HEK293T (cell line): ENCODE measurements at regions not wholly inside any gene's neighbourhood (a gene's known extent, or its start where the extent isn't known, plus 50 kb on each side); places are given as distances from the start of the nearest gene placed in this dataset.
A peak's percentile ranks its signal among the peaks of the same experiment; 100 is the strongest.
"Not testable (repeated sequence)": the region's sequence is repeated elsewhere in the genome, so short reads cannot be mapped to it uniquely, and the experiment has no call there.

Source experiments
- CTCF ChIA-PET: fragments of 350-600 bp; formaldehyde crosslinking; extraction: SDS; loops from one replicate; lab custom pipeline; 2021; ENCODE audit warnings: antibody characterized with exemption, inconsistent platforms; lab: Yijun Ruan, JAX
- POLR2A ChIA-PET: fragments of 350-600 bp; formaldehyde crosslinking; extraction: SDS; loops from one replicate; lab custom pipeline; 2020; ENCODE audit warnings: antibody characterized with exemption, inconsistent platforms; lab: Yijun Ruan, JAX
- DNase-seq: peaks from one replicate; pipeline ENCODE4 v3.0.0; 2012; ENCODE audit warnings: mixed read lengths; ENCODE audit errors: extremely low spot score

GRCh38 chr5:34186865-34187264 is 143.9 kb upstream of the C1QTNF3 start:
- DNase-seq, POLR2A ChIA-PET, CTCF ChIA-PET: not testable (repeated sequence)

GRCh38 chr5:34187441-34187840 is 144.4 kb upstream of the C1QTNF3 start:
- DNase-seq, CTCF ChIA-PET, POLR2A ChIA-PET: not testable (repeated sequence)

DNA sequence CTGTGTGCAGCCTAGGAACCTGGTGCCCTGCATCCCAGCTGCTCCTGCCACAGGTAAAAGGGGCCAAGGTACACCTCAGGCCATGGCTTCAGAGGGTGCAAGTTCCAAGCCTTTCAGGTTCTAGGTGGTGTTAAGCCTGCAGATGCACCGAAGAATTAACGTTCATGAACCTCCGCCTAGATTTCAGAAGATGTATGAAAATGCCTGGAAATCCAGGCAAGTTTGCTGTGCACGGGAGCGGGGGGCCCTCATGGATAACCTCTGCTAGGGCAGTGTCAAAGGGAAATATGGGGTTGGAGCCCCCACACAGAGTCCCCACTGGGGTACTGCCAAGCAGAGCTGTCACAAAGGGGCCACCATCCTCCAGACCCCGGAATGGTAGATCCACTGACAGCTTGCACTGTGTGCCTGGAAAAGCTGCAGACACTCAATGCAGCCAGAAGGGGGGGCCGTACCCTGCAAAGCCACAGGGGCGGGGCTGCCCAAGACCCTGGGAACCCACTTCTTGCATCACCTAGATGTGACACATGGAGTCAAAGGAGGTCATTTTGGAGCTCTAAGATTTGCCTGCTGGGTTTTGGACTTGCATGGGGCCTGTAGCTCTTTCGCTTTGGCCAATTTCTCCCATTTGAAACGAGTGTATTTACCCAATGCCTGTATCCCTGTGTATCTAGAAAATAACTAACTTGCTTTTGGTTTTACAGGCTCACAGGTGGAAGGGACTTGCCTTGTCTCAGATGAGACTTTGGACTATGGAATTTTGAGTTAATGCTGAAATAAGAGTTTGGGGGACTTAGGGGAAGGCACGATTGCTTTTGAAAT is 145.2 kb upstream of the C1QTNF3 start:
- CTCF ChIA-PET, DNase-seq: not testable (repeated sequence)

GRCh38 chr5:34189246-34189645 is 146.2 kb upstream of the C1QTNF3 start:
- POLR2A ChIA-PET, DNase-seq, CTCF ChIA-PET: not testable (repeated sequence)

More for the DNA sequence above, 145.2 kb upstream of the C1QTNF3 start:
- POLR2A ChIA-PET: not testable (repeated sequence)

DNA sequence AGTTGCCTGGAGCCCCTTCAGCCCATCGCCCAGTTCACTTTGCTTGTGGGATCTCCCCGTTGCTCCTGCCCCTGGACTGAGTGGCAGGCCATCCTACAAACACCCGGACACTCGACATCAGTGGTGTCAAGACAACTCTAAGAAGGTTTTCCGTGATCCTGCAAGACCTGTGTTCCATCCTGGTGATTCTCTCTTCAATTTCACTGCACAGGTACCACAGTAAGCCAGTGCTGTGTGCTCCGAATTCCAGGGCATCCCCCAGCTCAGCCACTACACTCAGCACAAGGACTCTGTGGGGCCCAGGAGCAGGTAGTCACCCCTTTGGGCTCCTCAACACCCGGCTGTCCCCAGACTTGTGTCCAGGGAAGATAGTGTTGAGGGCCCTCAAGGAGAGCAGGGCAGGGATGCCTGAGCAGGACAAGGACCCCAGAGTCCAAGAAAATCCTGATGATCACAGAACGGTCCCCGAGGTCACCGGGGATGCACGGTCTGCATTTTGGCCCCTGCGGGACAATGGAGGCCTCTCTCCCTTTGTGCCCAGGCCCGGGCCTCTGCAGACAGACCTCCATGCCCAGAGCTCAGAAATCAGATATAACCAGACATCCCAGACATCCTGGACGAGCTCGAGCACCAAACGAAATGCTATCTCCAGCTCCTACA is 146.9 kb upstream of the C1QTNF3 start:
- CTCF ChIA-PET, POLR2A ChIA-PET: not testable (repeated sequence)
- DNase-seq: peak; percentile 4

DNA sequence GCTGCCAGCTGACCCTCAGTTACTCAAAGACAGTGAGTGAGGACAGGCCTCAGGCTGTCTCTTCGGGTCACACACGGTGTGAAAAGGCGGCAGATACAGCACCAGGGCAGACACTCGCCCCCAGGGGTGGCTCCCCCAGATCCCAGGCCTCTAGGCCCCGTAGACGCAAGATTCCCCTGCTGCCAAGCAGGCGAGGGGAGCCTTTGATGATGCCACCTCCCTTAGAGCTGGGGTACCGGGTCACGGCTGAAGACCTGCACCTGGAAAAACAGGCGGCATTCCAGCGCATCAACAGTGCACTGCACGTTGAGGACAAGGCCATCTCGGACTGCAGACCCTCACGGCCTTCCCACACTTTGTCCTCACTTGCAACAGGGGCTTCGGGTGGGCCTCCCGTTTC is 147.5 kb upstream of the C1QTNF3 start:
- CTCF ChIA-PET, DNase-seq, POLR2A ChIA-PET: not testable (repeated sequence)

DNA sequence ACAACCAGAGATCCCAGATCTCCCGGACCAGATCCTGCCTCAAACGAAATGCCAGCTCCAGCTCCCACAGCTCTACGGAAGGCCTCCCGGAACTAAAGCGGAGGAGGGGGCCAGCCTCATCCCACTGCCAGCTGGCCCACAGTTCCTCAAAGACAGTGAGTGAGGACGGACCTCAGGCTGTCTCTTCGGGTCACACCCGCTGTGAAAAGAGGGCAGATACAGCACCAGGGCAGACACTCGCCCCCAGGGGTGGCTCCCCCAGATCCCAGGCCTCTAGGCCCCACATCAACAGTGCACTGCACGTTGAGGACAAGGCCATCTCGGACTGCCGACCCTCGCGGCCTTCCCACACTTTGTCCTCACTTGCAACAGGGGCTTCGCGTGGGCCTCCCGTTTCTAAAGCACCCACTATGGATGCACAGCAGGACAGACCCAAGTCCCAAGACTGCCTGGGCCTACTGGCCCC is 148.3 kb upstream of the C1QTNF3 start:
- CTCF ChIA-PET, POLR2A ChIA-PET: not testable (repeated sequence)

GRCh38 chr5:34192064-34192922 is 149.3 kb upstream of the C1QTNF3 start:
- DNase-seq: peak; percentile 4
- POLR2A ChIA-PET, CTCF ChIA-PET: not testable (repeated sequence)

More for the DNA sequence above, 148.3 kb upstream of the C1QTNF3 start:
- DNase-seq: not testable (repeated sequence)

DNA sequence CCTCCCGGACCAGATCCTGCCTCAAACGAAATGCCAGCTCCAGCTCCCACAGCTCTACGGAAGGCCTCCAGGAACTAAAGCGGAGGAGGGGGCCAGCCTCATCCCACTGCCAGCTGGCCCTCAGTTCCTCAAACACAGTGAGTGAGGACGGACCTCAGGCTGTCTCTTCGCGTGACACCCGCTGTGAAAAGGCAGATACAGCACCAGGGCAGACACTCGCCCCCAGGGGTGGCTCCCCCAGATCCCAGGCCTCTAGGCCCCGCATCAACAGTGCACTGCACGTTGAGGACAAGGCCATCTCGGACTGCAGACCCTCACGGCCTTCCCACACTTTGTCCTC is 149.9 kb upstream of the C1QTNF3 start:
- DNase-seq, CTCF ChIA-PET, POLR2A ChIA-PET: not testable (repeated sequence)

- POLR2A ChIA-PET, CTCF ChIA-PET, DNase-seq: not testable (repeated sequence)
Measured at GRCh38 chr5:34193297-34193696, 150.3 kb upstream of the C1QTNF3 start.

DNA sequence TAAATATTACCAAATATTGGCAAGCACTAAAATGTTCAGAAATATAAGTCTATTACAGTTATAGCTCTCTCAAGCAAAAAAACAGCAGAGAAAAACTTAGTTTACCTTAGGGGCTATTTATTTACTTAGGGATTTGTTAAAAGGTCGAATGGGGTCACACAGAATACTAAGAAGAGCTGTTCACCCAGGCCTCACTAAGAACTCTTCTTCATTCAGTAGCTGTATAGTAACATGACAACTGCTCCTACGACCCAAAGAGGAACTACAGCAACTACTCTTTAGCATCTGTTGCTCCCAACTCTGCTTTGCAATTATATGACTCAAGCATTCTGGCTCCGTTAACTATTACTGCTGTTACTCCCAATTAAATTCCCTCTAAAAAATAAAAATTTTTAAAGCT is 150.8 kb upstream of the C1QTNF3 start:
- CTCF ChIA-PET, POLR2A ChIA-PET: not testable (repeated sequence)

GRCh38 chr5:34196091-34196490 is 153.1 kb upstream of the C1QTNF3 start:
- DNase-seq, POLR2A ChIA-PET: not testable (repeated sequence)

More for the DNA sequence above, 150.8 kb upstream of the C1QTNF3 start:
- not testable (repeated sequence) for DNase-seq

GRCh38 chr5:34205347-34205746 is 162.3 kb upstream of the C1QTNF3 start:
- DNase-seq, CTCF ChIA-PET, POLR2A ChIA-PET: not testable (repeated sequence)

More at GRCh38 chr5:34196091-34196490, 153.1 kb upstream of the C1QTNF3 start:
- CTCF ChIA-PET: not testable (repeated sequence)

- POLR2A ChIA-PET, DNase-seq, CTCF ChIA-PET: not testable (repeated sequence)
Measured at GRCh38 chr5:34217386-34217785, 174.4 kb upstream of the C1QTNF3 start.
